NCI-H2196 treated with DMSO at 0.1 percent for 48 hours (cell line): ENCODE measurements at regions not wholly inside any gene's neighbourhood (a gene's known extent, or its start where the extent isn't known, plus 50 kb on each side); places are given as distances from the start of the nearest gene placed in this dataset.
"Not testable (repeated sequence)": the region's sequence is repeated elsewhere in the genome, so short reads cannot be mapped to it uniquely, and the experiment has no call there.

Source experiments
- DNase-seq: peaks from one replicate; lab custom pipeline; 2025; ENCODE audit not compliant: unreplicated experiment; lab: John Stamatoyannopoulos, UW

GRCh38 chr7:113030489-113030888 is 56.1 kb downstream of the GPR85 start:
- DNase-seq, result no peak

GRCh38 chr7:113026941-113027340 is 59.7 kb downstream of the GPR85 start:
- no peak for DNase-seq

- DNase-seq, result not testable (repeated sequence)
These were observed 69.3 kb downstream of the GPR85 start for GRCh38 chr7:113017144-113017857.

GRCh38 chr7:113015034-113015645 is 71.5 kb downstream of the GPR85 start:
- DNase-seq, result no peak

- no peak for DNase-seq
These were observed 72.7 kb downstream of the GPR85 start for GRCh38 chr7:113013761-113014449.

GRCh38 chr7:113012862-113013261 is 73.8 kb downstream of the GPR85 start:
- not testable (repeated sequence) for DNase-seq

- DNase-seq, result no peak
These were observed 76.2 kb downstream of the GPR85 start for GRCh38 chr7:113010377-113010776.

GRCh38 chr7:113008755-113009154 is 77.9 kb downstream of the GPR85 start:
- DNase-seq, result no peak

GRCh38 chr7:113004726-113005454 is 81.7 kb downstream of the GPR85 start:
- no peak for DNase-seq

- no peak for DNase-seq
These were observed 86.2 kb downstream of the GPR85 start for GRCh38 chr7:113000316-113001020.

GRCh38 chr7:112997831-112998230 is 88.8 kb downstream of the GPR85 start:
- no peak for DNase-seq

GRCh38 chr7:112996331-112996871 is 90.2 kb downstream of the GPR85 start:
- no peak for DNase-seq

- no peak for DNase-seq
These were observed 91.4 kb downstream of the GPR85 start for GRCh38 chr7:112995059-112995824.

- no peak for DNase-seq
These were observed 92.0 kb downstream of the GPR85 start for GRCh38 chr7:112994656-112995055.

- no peak for DNase-seq
These were observed 96.0 kb downstream of the GPR85 start for GRCh38 chr7:112990624-112991023.

- no peak for DNase-seq
These were observed 97.1 kb downstream of the GPR85 start for GRCh38 chr7:112989531-112989930.

GRCh38 chr7:112987171-112987570 is 99.5 kb downstream of the GPR85 start:
- no peak for DNase-seq

GRCh38 chr7:112986256-112987031 is 100.2 kb downstream of the GPR85 start:
- DNase-seq, result no peak

- no peak for DNase-seq
These were observed 101.1 kb downstream of the GPR85 start for GRCh38 chr7:112985377-112985987.
